ENCODE measurements at regions not wholly inside any gene's neighbourhood (a gene's known extent, or its start where the extent isn't known, plus 50 kb on each side); places are given as distances from the start of the nearest gene placed in this dataset.
"Not testable (repeated sequence)": the region's sequence is repeated elsewhere in the genome, so short reads cannot be mapped to it uniquely, and the experiment has no call there.

- DNase-seq (ENCODE audit: low read depth), result not testable (repeated sequence)
These were observed 137.7 kb downstream of the CRLF3 start for GRCh38 chr17:30686538-30687479.

GRCh38 chr17:30682280-30682679 lies 142.2 kb downstream of the CRLF3 start:
- DNase-seq (ENCODE audit: low read depth), result not testable (repeated sequence)

- DNase-seq (ENCODE audit: low read depth), result not testable (repeated sequence)
These were observed 143.8 kb downstream of the CRLF3 start for GRCh38 chr17:30680681-30681080.

- no peak for DNase-seq (ENCODE audit: low read depth)
These were observed 146.8 kb downstream of the CRLF3 start for GRCh38 chr17:30677550-30678249.

GRCh38 chr17:30675777-30676492 lies 148.6 kb downstream of the CRLF3 start:
- not testable (repeated sequence) for DNase-seq (ENCODE audit: low read depth)

GRCh38 chr17:30669217-30669649 lies 155.3 kb downstream of the CRLF3 start:
- DNase-seq (ENCODE audit: low read depth), result not testable (repeated sequence)

- not testable (repeated sequence) for DNase-seq (ENCODE audit: low read depth)
These were observed 155.9 kb downstream of the CRLF3 start for GRCh38 chr17:30668360-30669181.

GRCh38 chr17:30667657-30668359 lies 156.7 kb downstream of the CRLF3 start:
- DNase-seq (ENCODE audit: low read depth), result not testable (repeated sequence)

- not testable (repeated sequence) for DNase-seq (ENCODE audit: low read depth)
These were observed 157.4 kb downstream of the CRLF3 start for GRCh38 chr17:30666838-30667656.

GRCh38 chr17:30663727-30664455 lies 160.6 kb downstream of the CRLF3 start:
- DNase-seq (ENCODE audit: low read depth), result not testable (repeated sequence)

GRCh38 chr17:30657148-30657547 lies 167.3 kb downstream of the CRLF3 start:
- DNase-seq (ENCODE audit: low read depth), result not testable (repeated sequence)

GRCh38 chr17:30653038-30653437 lies 171.5 kb downstream of the CRLF3 start:
- not testable (repeated sequence) for DNase-seq (ENCODE audit: low read depth)

GRCh38 chr17:30650149-30650548 lies 172.9 kb downstream of the GOSR1 start:
- not testable (repeated sequence) for DNase-seq (ENCODE audit: low read depth)

GRCh38 chr17:30648015-30648620 lies 170.9 kb downstream of the GOSR1 start:
- DNase-seq (ENCODE audit: low read depth), result not testable (repeated sequence)

GRCh38 chr17:30645875-30646274 lies 168.7 kb downstream of the GOSR1 start:
- not testable (repeated sequence) for DNase-seq (ENCODE audit: low read depth)

GRCh38 chr17:30644713-30645112 lies 167.5 kb downstream of the GOSR1 start:
- not testable (repeated sequence) for DNase-seq (ENCODE audit: low read depth)

- not testable (repeated sequence) for DNase-seq (ENCODE audit: low read depth)
These were observed 167.1 kb downstream of the GOSR1 start for GRCh38 chr17:30644287-30644686.

- not testable (repeated sequence) for DNase-seq (ENCODE audit: low read depth)
These were observed 164.2 kb downstream of the GOSR1 start for GRCh38 chr17:30641428-30641827.
